Activated T-helper 17 cell treated with anti-CD3 and anti-CD28 coated beads, Interleukin-2, amount 50 U/mL, for 72 hours (primary cell): ENCODE measurements at regions not wholly inside any gene's neighbourhood (a gene's known extent, or its start where the extent isn't known, plus 50 kb on each side); places are given as distances from the start of the nearest gene placed in this dataset.

Experiments used
- ATAC-seq: fragments of 150-1000 bp; cut with Tn5 transposase; replicated peaks from 2 replicates; pipeline ENCODE4 v1.10.0; 2021; ENCODE audit warnings: mild to moderate bottlenecking, moderate library complexity
- H3K27ac Mint-ChIP-seq: one replicate; pipeline ENCODE4 v1.8.0; 2022; ENCODE audit warnings: mixed read lengths
- H3K27me3 Mint-ChIP-seq: one replicate; pipeline ENCODE4 v1.8.0; 2022; ENCODE audit warnings: mixed read lengths
- H3K36me3 Mint-ChIP-seq: one replicate; pipeline ENCODE4 v1.8.0; 2022; ENCODE audit warnings: low read depth, mild to moderate bottlenecking, mixed read lengths
- H3K4me1 Mint-ChIP-seq: one replicate; pipeline ENCODE4 v1.8.0; 2022; ENCODE audit warnings: mixed read lengths
- H3K4me3 Mint-ChIP-seq: one replicate; pipeline ENCODE4 v1.8.0; 2022; ENCODE audit warnings: mild to moderate bottlenecking, mixed read lengths
- H3K9me3 Mint-ChIP-seq: one replicate; pipeline ENCODE4 v1.8.0; 2022; ENCODE audit warnings: mixed read lengths

- peaks cover 8% of the 10 kb centered on the region for H3K4me1 Mint-ChIP-seq
- H3K27me3 Mint-ChIP-seq, result no peaks in the 10 kb centered on the region
- no peaks in the 10 kb centered on the region for H3K36me3 Mint-ChIP-seq
- no peak overlapping the region for H3K4me3 Mint-ChIP-seq
- no peaks in the 10 kb centered on the region for H3K9me3 Mint-ChIP-seq
- H3K27ac Mint-ChIP-seq, result no peak overlapping the region
- no peak for ATAC-seq
Observed at GRCh38 chr4:152221816-152222516, 313.9 kb downstream of the FBXW7 start.

GRCh38 chr4:152220201-152220666 lies 315.7 kb downstream of the FBXW7 start:
- Mint-ChIP-seq H3K9me3 (peaks cover 4% of the 10 kb centered on the region), H3K36me3 (no peaks in the 10 kb centered on the region), H3K27ac (peak overlapping the region; percentile 31), H3K4me3 (peak overlapping the region; percentile 17), H3K27me3 (no peaks in the 10 kb centered on the region), H3K4me1 (peaks cover 8% of the 10 kb centered on the region)
- ATAC-seq, result peak; percentile 96

- no peak overlapping the region for H3K4me3 Mint-ChIP-seq
- no peak overlapping the region for H3K27ac Mint-ChIP-seq
- H3K36me3 Mint-ChIP-seq, result no peaks in the 10 kb centered on the region
- H3K4me1 Mint-ChIP-seq, result peaks cover 8% of the 10 kb centered on the region
- H3K9me3 Mint-ChIP-seq, result peaks cover 10% of the 10 kb centered on the region
- no peak for ATAC-seq
- H3K27me3 Mint-ChIP-seq, result no peaks in the 10 kb centered on the region
Observed at GRCh38 chr4:152218576-152218975, 317.3 kb downstream of the FBXW7 start.

- Mint-ChIP-seq H3K27me3 (no peaks in the 10 kb centered on the region), H3K27ac (no peak overlapping the region), H3K36me3 (no peaks in the 10 kb centered on the region), H3K4me1 (peaks cover 8% of the 10 kb centered on the region), H3K4me3 (no peak overlapping the region), H3K9me3 (peaks cover 13% of the 10 kb centered on the region)
- ATAC-seq, result no peak
Observed at GRCh38 chr4:152217896-152218295, 318.0 kb downstream of the FBXW7 start.

GRCh38 chr4:152211936-152212653 lies 323.8 kb downstream of the FBXW7 start:
- Mint-ChIP-seq H3K27ac (no peak overlapping the region), H3K4me1 (no peaks in the 10 kb centered on the region), H3K9me3 (peaks cover 13% of the 10 kb centered on the region), H3K27me3 (peaks cover 3% of the 10 kb centered on the region), H3K36me3 (no peaks in the 10 kb centered on the region), H3K4me3 (no peak overlapping the region)
- ATAC-seq, result no peak

GRCh38 chr4:152209772-152210493 lies 326.0 kb downstream of the FBXW7 start:
- Mint-ChIP-seq H3K27me3 (peaks cover 5% of the 10 kb centered on the region), H3K4me1 (no peaks in the 10 kb centered on the region), H3K4me3 (no peak overlapping the region), H3K27ac (no peak overlapping the region), H3K9me3 (peaks cover 6% of the 10 kb centered on the region), H3K36me3 (no peaks in the 10 kb centered on the region)
- no peak for ATAC-seq

GRCh38 chr4:152207378-152207720 lies 328.5 kb downstream of the FBXW7 start:
- Mint-ChIP-seq H3K27ac (no peak overlapping the region), H3K36me3 (no peaks in the 10 kb centered on the region), H3K9me3 (peaks cover 4% of the 10 kb centered on the region), H3K4me1 (no peaks in the 10 kb centered on the region), H3K27me3 (peaks cover 5% of the 10 kb centered on the region), H3K4me3 (no peak overlapping the region)
- no peak for ATAC-seq

GRCh38 chr4:152206646-152207377 lies 329.1 kb downstream of the FBXW7 start:
- Mint-ChIP-seq H3K4me1 (no peaks in the 10 kb centered on the region), H3K36me3 (no peaks in the 10 kb centered on the region), H3K27me3 (peaks cover 5% of the 10 kb centered on the region), H3K27ac (no peak overlapping the region), H3K4me3 (no peak overlapping the region), H3K9me3 (peaks cover 4% of the 10 kb centered on the region)
- no peak for ATAC-seq

GRCh38 chr4:152206185-152206584 lies 329.7 kb downstream of the FBXW7 start:
- Mint-ChIP-seq H3K27me3 (peaks cover 5% of the 10 kb centered on the region), H3K27ac (no peak overlapping the region), H3K4me1 (no peaks in the 10 kb centered on the region), H3K9me3 (peaks cover 4% of the 10 kb centered on the region), H3K36me3 (no peaks in the 10 kb centered on the region), H3K4me3 (no peak overlapping the region)
- no peak for ATAC-seq

- Mint-ChIP-seq H3K36me3 (no peaks in the 10 kb centered on the region), H3K9me3 (peaks cover 4% of the 10 kb centered on the region), H3K4me1 (no peaks in the 10 kb centered on the region), H3K27ac (no peak overlapping the region), H3K27me3 (peaks cover 3% of the 10 kb centered on the region), H3K4me3 (no peak overlapping the region)
- no peak for ATAC-seq
Observed at GRCh38 chr4:152202415-152202814, 333.5 kb downstream of the FBXW7 start.

GRCh38 chr4:152200511-152201333 lies 335.2 kb downstream of the FBXW7 start:
- Mint-ChIP-seq H3K27ac (no peak overlapping the region), H3K4me3 (no peak overlapping the region), H3K27me3 (no peaks in the 10 kb centered on the region), H3K36me3 (no peaks in the 10 kb centered on the region), H3K9me3 (peaks cover 4% of the 10 kb centered on the region), H3K4me1 (no peaks in the 10 kb centered on the region)
- ATAC-seq, result no peak

- Mint-ChIP-seq H3K4me3 (no peak overlapping the region), H3K27me3 (no peaks in the 10 kb centered on the region), H3K36me3 (no peaks in the 10 kb centered on the region), H3K27ac (no peak overlapping the region), H3K4me1 (no peaks in the 10 kb centered on the region), H3K9me3 (peaks cover 5% of the 10 kb centered on the region)
- ATAC-seq, result no peak
Observed at GRCh38 chr4:152197211-152197610, 338.7 kb downstream of the FBXW7 start.

GRCh38 chr4:152195888-152196287 lies 340.0 kb downstream of the FBXW7 start:
- no peak for ATAC-seq
- Mint-ChIP-seq H3K27me3 (no peaks in the 10 kb centered on the region), H3K9me3 (peaks cover 5% of the 10 kb centered on the region), H3K4me1 (no peaks in the 10 kb centered on the region), H3K27ac (no peak overlapping the region), H3K4me3 (no peak overlapping the region), H3K36me3 (no peaks in the 10 kb centered on the region)

- H3K4me1 Mint-ChIP-seq, result peaks cover 5% of the 10 kb centered on the region
- H3K27me3 Mint-ChIP-seq, result no peaks in the 10 kb centered on the region
- ATAC-seq, result no peak
Observed at GRCh38 chr4:152193059-152193458, 342.8 kb downstream of the FBXW7 start.

More at GRCh38 chr4:152193059-152193458, 342.8 kb downstream of the FBXW7 start:
- H3K36me3 Mint-ChIP-seq, result no peaks in the 10 kb centered on the region
- no peak overlapping the region for H3K4me3 Mint-ChIP-seq
- H3K9me3 Mint-ChIP-seq, result peaks cover 5% of the 10 kb centered on the region
- H3K27ac Mint-ChIP-seq, result no peak overlapping the region
